AG09309 (cell line): ENCODE measurements at regions not wholly inside any gene's neighbourhood (a gene's known extent, or its start where the extent isn't known, plus 50 kb on each side); places are given as distances from the start of the nearest gene placed in this dataset.

Experiments
- DNase-seq: peaks from one replicate; pipeline ENCODE4 v3.0.0-alpha.2; 2010; ENCODE audit warnings: low read depth
- H3K4me3 ChIP-seq: 2 replicates; pipeline ENCODE4 v1.5.1; 2011; ENCODE audit warnings: mild to moderate bottlenecking, low read depth, low read length, moderate library complexity; ENCODE audit not compliant: control insufficient read depth
- TF ChIP-seq, protein P1 (sequence below): IDR thresholded peaks from 2 replicates; pipeline ENCODE4 v1.5.1; 2011; ENCODE audit warnings: mild to moderate bottlenecking, low read depth, low read length, inconsistent platforms; ENCODE audit not compliant: insufficient read depth, control insufficient read depth; ENCODE audit errors: missing control alignments

DNA sequence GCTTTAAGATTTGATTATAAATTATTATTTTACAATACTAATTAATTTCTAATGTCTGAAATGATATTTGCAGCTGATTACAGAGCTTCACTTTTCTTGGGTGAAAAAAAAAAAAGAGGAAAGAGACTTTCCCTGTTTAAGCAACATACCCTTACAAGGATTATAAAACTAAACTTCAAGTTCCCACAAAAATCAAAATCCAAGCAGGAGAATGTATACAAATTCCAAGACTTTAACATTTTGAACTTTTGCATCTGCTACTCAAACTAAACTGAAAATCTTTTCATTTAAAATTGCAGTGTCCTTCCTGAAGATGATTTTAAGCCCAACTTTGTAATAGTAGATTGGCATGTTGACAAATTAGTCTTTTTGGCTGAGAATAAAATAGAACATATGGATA lies 742.4 kb upstream of the INTU start:
- DNase-seq = no peak
- TF ChIP-seq, protein P1, sequence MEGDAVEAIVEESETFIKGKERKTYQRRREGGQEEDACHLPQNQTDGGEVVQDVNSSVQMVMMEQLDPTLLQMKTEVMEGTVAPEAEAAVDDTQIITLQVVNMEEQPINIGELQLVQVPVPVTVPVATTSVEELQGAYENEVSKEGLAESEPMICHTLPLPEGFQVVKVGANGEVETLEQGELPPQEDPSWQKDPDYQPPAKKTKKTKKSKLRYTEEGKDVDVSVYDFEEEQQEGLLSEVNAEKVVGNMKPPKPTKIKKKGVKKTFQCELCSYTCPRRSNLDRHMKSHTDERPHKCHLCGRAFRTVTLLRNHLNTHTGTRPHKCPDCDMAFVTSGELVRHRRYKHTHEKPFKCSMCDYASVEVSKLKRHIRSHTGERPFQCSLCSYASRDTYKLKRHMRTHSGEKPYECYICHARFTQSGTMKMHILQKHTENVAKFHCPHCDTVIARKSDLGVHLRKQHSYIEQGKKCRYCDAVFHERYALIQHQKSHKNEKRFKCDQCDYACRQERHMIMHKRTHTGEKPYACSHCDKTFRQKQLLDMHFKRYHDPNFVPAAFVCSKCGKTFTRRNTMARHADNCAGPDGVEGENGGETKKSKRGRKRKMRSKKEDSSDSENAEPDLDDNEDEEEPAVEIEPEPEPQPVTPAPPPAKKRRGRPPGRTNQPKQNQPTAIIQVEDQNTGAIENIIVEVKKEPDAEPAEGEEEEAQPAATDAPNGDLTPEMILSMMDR = no peak
- H3K4me3 ChIP-seq = no peak overlapping the region

DNA sequence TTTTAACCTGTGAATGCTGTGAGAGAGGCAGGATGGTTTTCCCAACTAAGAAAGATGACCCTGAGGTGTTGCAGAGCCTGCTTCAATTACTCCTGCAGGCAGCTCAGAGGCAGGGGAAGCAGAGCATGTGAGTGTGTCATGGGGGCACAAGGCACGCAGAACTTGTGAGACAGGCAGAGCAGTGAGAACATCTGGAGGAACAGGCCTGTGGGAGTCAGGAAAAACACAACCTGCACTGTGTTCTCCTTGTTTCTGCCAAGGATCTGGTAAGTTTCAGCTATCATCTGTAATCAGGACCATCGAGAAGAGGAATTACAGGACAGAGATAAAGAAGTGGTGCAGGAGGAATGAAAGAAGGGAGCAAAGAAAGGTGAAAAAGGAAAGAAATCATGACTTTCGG lies 741.8 kb upstream of the INTU start:
- no peak overlapping the region for H3K4me3 ChIP-seq
- TF ChIP-seq, protein P1 = no peak
- no peak for DNase-seq

DNA sequence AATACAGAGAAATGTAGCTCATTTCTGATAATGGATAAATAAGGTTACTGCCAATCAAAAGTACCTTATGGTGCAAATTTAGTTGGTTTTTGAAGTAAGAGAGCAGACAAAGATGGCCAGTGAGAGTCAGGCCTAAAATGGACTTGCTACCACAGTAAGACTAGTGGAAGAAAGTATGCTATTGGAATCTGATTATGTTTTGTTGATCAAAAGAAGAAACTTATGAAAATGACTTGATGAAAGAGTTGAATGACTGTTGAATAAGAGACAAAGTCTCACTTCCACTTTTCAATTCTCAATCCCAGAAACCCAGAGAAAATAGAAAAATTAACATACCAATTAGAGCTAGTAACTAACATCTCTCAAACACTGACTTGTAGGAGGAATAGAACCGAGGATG lies 737.8 kb upstream of the INTU start:
- no peak overlapping the region for H3K4me3 ChIP-seq
- DNase-seq = no peak
- TF ChIP-seq, protein P1 = no peak

DNA sequence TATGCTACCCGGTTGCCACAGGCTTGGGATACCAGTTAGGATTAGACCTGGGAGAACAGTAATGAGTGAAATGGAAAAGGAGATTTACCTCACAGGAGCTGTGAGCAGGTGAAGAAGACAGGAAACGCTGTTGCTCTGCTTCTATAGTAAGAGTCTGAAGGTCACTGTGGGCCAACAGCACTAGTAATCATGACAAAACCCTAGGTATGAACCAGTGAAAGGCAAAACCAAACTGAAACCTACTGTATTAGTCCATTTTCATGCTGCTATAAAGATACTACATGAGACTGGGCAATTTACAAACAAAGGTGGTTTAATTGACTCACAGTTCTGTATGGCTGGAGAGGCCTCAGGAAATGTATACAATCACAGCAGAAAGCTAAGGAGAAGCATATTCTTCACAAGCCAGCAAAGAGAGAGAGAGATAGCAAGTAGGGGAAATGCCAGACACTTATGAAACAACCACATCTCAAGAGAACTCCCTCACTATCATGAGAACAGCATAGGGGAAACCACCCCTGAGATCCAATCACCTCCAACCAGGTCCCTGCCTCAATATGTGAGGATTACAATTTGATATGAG lies 736.7 kb upstream of the INTU start:
- TF ChIP-seq, protein P1 = no peak
- DNase-seq = no peak
- no peak overlapping the region for H3K4me3 ChIP-seq

DNA sequence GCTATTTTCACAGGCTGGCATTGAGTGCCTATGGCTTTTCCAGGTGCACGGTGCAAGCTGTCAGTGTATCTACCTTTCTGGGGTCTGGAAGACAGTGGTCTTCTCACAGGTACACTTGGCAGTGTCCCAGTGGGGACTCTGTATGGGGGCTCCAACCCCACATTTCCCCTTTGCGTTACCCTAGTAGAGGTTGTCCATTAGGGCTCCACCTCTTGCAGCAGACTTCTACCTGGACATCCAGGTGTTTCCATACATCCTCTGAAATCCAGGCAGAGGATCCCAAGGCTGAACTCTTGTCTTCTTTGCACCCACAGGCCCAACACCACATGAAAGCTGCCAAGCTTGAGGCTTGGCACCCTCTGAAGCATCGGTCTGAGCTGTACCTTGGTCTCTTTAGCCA lies 735.7 kb upstream of the INTU start:
- TF ChIP-seq, protein P1 = no peak
- H3K4me3 ChIP-seq = no peak overlapping the region
- DNase-seq = no peak

DNA sequence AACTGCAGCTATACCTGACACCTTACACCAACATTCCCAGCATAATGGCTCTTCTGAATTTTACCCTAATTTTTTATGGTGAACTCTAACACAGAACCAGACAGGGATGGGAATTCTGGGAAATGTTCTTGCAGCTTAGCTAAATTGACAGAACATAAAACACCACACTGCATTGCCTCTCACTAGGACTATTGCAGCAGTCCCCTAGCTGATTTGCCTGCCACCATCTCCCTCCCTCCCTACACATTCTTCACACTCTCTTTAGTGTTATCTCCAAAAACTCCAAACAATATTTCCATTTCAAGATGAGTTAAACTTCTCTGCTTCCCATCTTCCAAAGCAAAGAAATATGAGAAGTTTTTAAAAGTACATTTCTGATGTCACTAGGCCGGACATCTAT lies 733.9 kb upstream of the INTU start:
- TF ChIP-seq, protein P1 = no peak
- DNase-seq = no peak
- H3K4me3 ChIP-seq = no peak overlapping the region

DNA sequence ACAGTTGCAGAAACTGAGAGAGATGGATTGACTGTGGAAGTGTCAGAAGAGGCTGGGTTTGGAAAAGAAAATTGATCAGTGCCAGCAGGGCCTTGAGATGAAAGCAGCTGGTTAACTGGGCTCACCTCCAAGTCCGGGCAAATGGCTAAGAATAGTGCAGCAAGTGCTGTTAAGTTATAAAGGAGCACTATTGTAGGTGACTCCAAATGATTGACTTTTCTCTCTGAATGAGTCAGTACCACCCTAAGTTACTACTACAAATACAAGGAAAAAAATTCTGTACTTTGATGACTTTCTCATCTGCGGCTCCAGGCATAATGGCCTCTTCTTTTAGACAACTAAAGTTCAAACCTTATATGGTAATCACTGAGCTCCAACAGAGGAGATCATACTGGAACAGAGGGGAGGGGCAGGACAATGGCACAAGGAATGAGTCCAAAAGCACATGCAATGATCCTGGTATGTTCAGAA lies 733.4 kb upstream of the INTU start:
- DNase-seq = no peak
- TF ChIP-seq, protein P1 = no peak
- no peak overlapping the region for H3K4me3 ChIP-seq
